H9 (cell line): ENCODE measurements at regions not wholly inside any gene's neighbourhood (a gene's known extent, or its start where the extent isn't known, plus 50 kb on each side); places are given as distances from the start of the nearest gene placed in this dataset.
A peak's percentile ranks its signal among the peaks of the same experiment; 100 is the strongest.

Experiments used
- DNase-seq: peaks from one replicate; pipeline ENCODE4 v3.0.0-alpha.2; 2017
- H2AFZ ChIP-seq: one replicate; pipeline ENCODE4 v1.6.1; 2013; ENCODE audit warnings: mild to moderate bottlenecking, low read length, control low read depth, moderate library complexity
- H2AK5ac ChIP-seq: 2 replicates; pipeline ENCODE4 v1.6.1; 2013; ENCODE audit warnings: low read length, control low read depth, mixed read lengths; ENCODE audit not compliant: insufficient read length
- H2BK120ac ChIP-seq: one replicate; pipeline ENCODE4 v1.6.1; 2013; ENCODE audit warnings: low read depth, mild to moderate bottlenecking, low read length, control low read depth, inconsistent platforms; ENCODE audit not compliant: poor library complexity, severe bottlenecking
- H2BK12ac ChIP-seq: 2 replicates; pipeline ENCODE4 v1.6.1; 2013; ENCODE audit warnings: low read length, control low read depth, mixed read lengths, low read depth; ENCODE audit not compliant: insufficient read length
- H2BK15ac ChIP-seq: 2 replicates; pipeline ENCODE4 v1.6.1; 2013; ENCODE audit warnings: low read depth, low read length, control low read depth
- H2BK20ac ChIP-seq: one replicate; pipeline ENCODE4 v1.6.1; 2013; ENCODE audit warnings: low read depth, mild to moderate bottlenecking, low read length, control low read depth, inconsistent platforms; ENCODE audit not compliant: poor library complexity, severe bottlenecking
- H2BK5ac ChIP-seq: 2 replicates; pipeline ENCODE4 v1.6.1; 2013; ENCODE audit warnings: low read length, control low read depth, mixed read lengths; ENCODE audit not compliant: insufficient read length
- H3K14ac ChIP-seq: 2 replicates; pipeline ENCODE4 v1.6.1; 2013; ENCODE audit warnings: low read length, control low read depth; ENCODE audit not compliant: insufficient read depth
- H3K18ac ChIP-seq: 2 replicates; pipeline ENCODE4 v1.6.1; 2013; ENCODE audit warnings: low read depth, mild to moderate bottlenecking, mixed read lengths, low read length, control low read depth; ENCODE audit not compliant: insufficient read length
- H3K23ac ChIP-seq: 2 replicates; pipeline ENCODE4 v1.6.1; 2013; ENCODE audit warnings: low read length, control low read depth, mixed read lengths, low read depth; ENCODE audit not compliant: insufficient read length
- H3K23me2 ChIP-seq: 2 replicates; pipeline ENCODE4 v1.6.1; 2013; ENCODE audit warnings: low read depth, mild to moderate bottlenecking, mixed read lengths, low read length, control low read depth; ENCODE audit not compliant: insufficient read length, poor library complexity, severe bottlenecking
- H3K27ac ChIP-seq: 2 replicates; pipeline ENCODE4 v1.5.1; 2013; ENCODE audit warnings: low read length, control low read depth, mixed read lengths, low read depth; ENCODE audit not compliant: insufficient read length
- H3K27me3 ChIP-seq: 2 replicates; pipeline ENCODE4 v1.6.1; 2013; ENCODE audit warnings: low read length, control low read depth, inconsistent platforms; ENCODE audit not compliant: insufficient read depth
- H3K4ac ChIP-seq: 2 replicates; pipeline ENCODE4 v1.6.1; 2013; ENCODE audit warnings: low read depth, mild to moderate bottlenecking, control low read depth, inconsistent platforms, low read length, moderate library complexity
- H3K4me1 ChIP-seq: 2 replicates; pipeline ENCODE4 v1.6.1; 2013; ENCODE audit warnings: low read length, control low read depth, inconsistent platforms; ENCODE audit not compliant: insufficient read depth
- H3K4me2 ChIP-seq: 2 replicates; pipeline ENCODE4 v1.6.1; 2013; ENCODE audit warnings: low read length, control low read depth, mixed read lengths; ENCODE audit not compliant: insufficient read length, insufficient read depth
- H3K56ac ChIP-seq: 2 replicates; pipeline ENCODE4 v1.6.1; 2013; ENCODE audit warnings: low read depth, mild to moderate bottlenecking, mixed read lengths, low read length, control low read depth; ENCODE audit not compliant: insufficient read length
- H3K79me1 ChIP-seq: 2 replicates; pipeline ENCODE4 v1.6.1; 2013; ENCODE audit warnings: low read depth, mild to moderate bottlenecking, moderate library complexity, low read length, control low read depth, inconsistent platforms; ENCODE audit not compliant: insufficient read depth, poor library complexity, severe bottlenecking
- H3K79me2 ChIP-seq: 2 replicates; pipeline ENCODE4 v1.6.1; 2013; ENCODE audit warnings: low read length, control low read depth, inconsistent platforms; ENCODE audit not compliant: insufficient read depth
- H3K9ac ChIP-seq: 2 replicates; pipeline ENCODE4 v1.6.1; 2013; ENCODE audit warnings: low read length, control low read depth, mixed read lengths; ENCODE audit not compliant: insufficient read length; ENCODE audit errors: extremely low read depth
- H3K9me3 ChIP-seq: one replicate; pipeline ENCODE4 v1.6.1; 2013; ENCODE audit warnings: low read depth, low read length, inconsistent platforms; ENCODE audit not compliant: control insufficient read depth
- H3T11ph ChIP-seq: one replicate; pipeline ENCODE4 v1.6.1; 2013; ENCODE audit warnings: mild to moderate bottlenecking, low read length, control low read depth, inconsistent platforms
- H4K20me1 ChIP-seq: one replicate; pipeline ENCODE4 v1.6.1; 2013; ENCODE audit not compliant: control insufficient read depth, insufficient read length, insufficient read depth
- H4K5ac ChIP-seq: 2 replicates; pipeline ENCODE4 v1.6.1; 2013; ENCODE audit warnings: low read depth, mild to moderate bottlenecking, mixed read lengths, low read length, control low read depth; ENCODE audit not compliant: insufficient read length
- H4K8ac ChIP-seq: replicated peaks from 2 replicates; pipeline ENCODE4 v1.6.1; 2013; ENCODE audit warnings: low read length, control low read depth, mixed read lengths, low read depth; ENCODE audit not compliant: insufficient read length
- H4K91ac ChIP-seq: 2 replicates; pipeline ENCODE4 v1.6.1; 2013; ENCODE audit warnings: low read depth, mild to moderate bottlenecking, moderate library complexity, mixed read lengths, low read length, control low read depth; ENCODE audit not compliant: insufficient read length
- H3K27ac Mint-ChIP-seq, 3 experiments: 2 replicates in 2 of 3; 3 replicates in 1 of 3; pipeline ENCODE4 v1.8.0; 2020 to 2021; ENCODE audit warnings: mixed read lengths in 3 of 3, mild to moderate bottlenecking in 1 of 3, moderate library complexity in 1 of 3
- H3K27me3 Mint-ChIP-seq: 2 replicates; pipeline ENCODE4 v1.8.0; 2021; ENCODE audit warnings: low read depth, mild to moderate bottlenecking, moderate library complexity, mixed read lengths
- H3K36me3 Mint-ChIP-seq, 3 experiments: 2 replicates in 2 of 3; 3 replicates in 1 of 3; pipeline ENCODE4 v1.8.0; 2020 to 2021; ENCODE audit warnings: low read depth in 3 of 3, mixed read lengths in 3 of 3; ENCODE audit not compliant: insufficient read depth in 1 of 3
- H3K4me1 Mint-ChIP-seq, 2 experiments: 2 replicates each; pipeline ENCODE4 v1.8.0; 2020; ENCODE audit warnings: mixed read lengths in 2 of 2
- H3K4me3 Mint-ChIP-seq, 2 experiments: 2 replicates in 1 of 2; 3 replicates in 1 of 2; pipeline ENCODE4 v1.8.0; 2020 to 2021; ENCODE audit warnings: mild to moderate bottlenecking in 2 of 2, mixed read lengths in 2 of 2, moderate library complexity in 1 of 2
- H3K9me3 Mint-ChIP-seq, 2 experiments: 2 replicates in 1 of 2; 3 replicates in 1 of 2; pipeline ENCODE4 v1.8.0; 2020; ENCODE audit warnings: mild to moderate bottlenecking in 2 of 2, mixed read lengths in 2 of 2, moderate library complexity in 1 of 2
- CTCF ChIP-seq: fragments of 200-600 bp; sonication (generic); conservative IDR thresholded peaks from 3 replicates; pipeline ENCODE4 v1.8.0; 2021; ENCODE audit warnings: antibody characterized with exemption, mild to moderate bottlenecking
- WGBS: extraction: QIAGEN DNeasy Blood & Tissue Kit; methylation state at CpG from one replicate; pipeline ENCODE4 v1.1.7; 2013; ENCODE audit warnings: missing lambda C conversion rate, low lambda C conversion rate, mixed read lengths; ENCODE audit not compliant: insufficient read length; ENCODE audit errors: extremely low coverage; 5-methylcytosine and 5-hydroxymethylcytosine counted together

GRCh38 chr7:45978731-45979211 is 57.7 kb upstream of the IGFBP3 start:
- H2AFZ ChIP-seq, result no peak overlapping the region
- no peak overlapping the region for H2BK15ac ChIP-seq
- H4K5ac ChIP-seq, result no peak overlapping the region
- no peak overlapping the region for H3K14ac ChIP-seq
- no peaks in the 10 kb centered on the region for H3K23me2 ChIP-seq
- no peak overlapping the region for H3K4me2 ChIP-seq
- no peak for TF ChIP-seq CTCF
- H3K9ac ChIP-seq, result no peak overlapping the region
- H3K4me1 ChIP-seq, result no peaks in the 10 kb centered on the region; the same call in 1 of the 2 replicates
- H2BK12ac ChIP-seq, result no peak overlapping the region
- Mint-ChIP-seq H3K9me3 (peaks cover 6 to 12% of the 10 kb centered on the region in 2 experiments), H3K4me3 (no peak overlapping the region), H3K27ac (peak overlapping the region in 2 of 3 experiments; percentile 27 to 87; a peak in 2 of 7 replicates), H3K4me1 (peaks cover 9 to 23% of the 10 kb centered on the region in 2 experiments), H3K27me3 (peaks cover 10% of the 10 kb centered on the region), H3K36me3 (peaks cover 5 to 10% (median 7%) of the 10 kb centered on the region in 3 experiments; a peak in 6 of 7 replicates)
- no peak overlapping the region for H3K23ac ChIP-seq
- H3K27me3 ChIP-seq, result no peaks in the 10 kb centered on the region
- no peak overlapping the region for H3K4ac ChIP-seq
- no peak overlapping the region for H3K27ac ChIP-seq
- no peak overlapping the region for H2BK5ac ChIP-seq
- no peaks in the 10 kb centered on the region for H4K20me1 ChIP-seq
- no peak overlapping the region for H3K18ac ChIP-seq
- H4K91ac ChIP-seq, result no peak overlapping the region
- H3K9me3 ChIP-seq, result no peaks in the 10 kb centered on the region
- DNase-seq, result no peak
- no peak overlapping the region for H4K8ac ChIP-seq
- no peaks in the 10 kb centered on the region for H3K79me1 ChIP-seq
- no peak overlapping the region for H2AK5ac ChIP-seq
- WGBS, result no CpG with 5 or more reads among the region's 2 CpGs
- no peak overlapping the region for H2BK120ac ChIP-seq
- H3T11ph ChIP-seq, result no peak overlapping the region
- H2BK20ac ChIP-seq, result no peak overlapping the region
- H3K56ac ChIP-seq, result no peak overlapping the region
- H3K79me2 ChIP-seq, result no peaks in the 10 kb centered on the region
